Sigmoid colon (tissue), 4 donors: ENCODE measurements at regions not wholly inside any gene's neighbourhood (a gene's known extent, or its start where the extent isn't known, plus 50 kb on each side); places are given as distances from the start of the nearest gene placed in this dataset.

Source experiments
- EP300 ChIP-seq, 4 donors: sonication (generic); formaldehyde crosslinking; IDR thresholded peaks; one replicate each; pipeline ENCODE4 v1.6.1; 2017; ENCODE audit warnings: antibody characterized with exemption in 4 of 4
- POLR2A ChIP-seq, 2 donors: fragments of 450-650 bp; IDR thresholded peaks; one replicate each; pipeline ENCODE4 v1.6.1; 2016; ENCODE audit warnings: antibody characterized with exemption in 2 of 2, mild to moderate bottlenecking in 2 of 2, moderate library complexity in 2 of 2
- TF ChIP-seq, protein P1 (sequence below), 4 experiments: fragments of 450-650 bp in 3 of 4; fragments of 200-600 bp in 1 of 4; IDR thresholded peaks; one replicate each; pipeline ENCODE4 v1.5.1; 2016 to 2019; ENCODE audit warnings: antibody characterized with exemption in 4 of 4, mild to moderate bottlenecking in 3 of 4, moderate library complexity in 2 of 4

DNA sequence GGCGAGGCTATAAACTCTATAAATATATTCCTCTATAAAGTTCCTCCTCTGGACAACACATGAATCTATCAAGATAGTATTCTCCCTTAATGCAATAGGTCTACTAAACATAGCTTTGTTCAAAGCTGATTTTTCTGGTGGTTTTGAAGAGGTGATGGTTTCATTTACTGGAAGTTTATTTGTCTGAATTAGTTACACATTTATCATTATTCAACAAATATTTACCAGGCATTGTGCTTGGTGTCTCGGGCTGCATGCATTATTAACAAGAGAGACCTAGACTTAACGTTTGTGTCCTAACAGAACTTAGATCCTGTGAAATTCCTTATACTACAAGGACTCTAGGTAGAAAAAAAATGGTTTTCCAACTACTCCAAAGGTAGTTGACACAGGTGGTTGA is 511.4 kb upstream of the B3GALT2 start:
- TF ChIP-seq, protein P1, sequence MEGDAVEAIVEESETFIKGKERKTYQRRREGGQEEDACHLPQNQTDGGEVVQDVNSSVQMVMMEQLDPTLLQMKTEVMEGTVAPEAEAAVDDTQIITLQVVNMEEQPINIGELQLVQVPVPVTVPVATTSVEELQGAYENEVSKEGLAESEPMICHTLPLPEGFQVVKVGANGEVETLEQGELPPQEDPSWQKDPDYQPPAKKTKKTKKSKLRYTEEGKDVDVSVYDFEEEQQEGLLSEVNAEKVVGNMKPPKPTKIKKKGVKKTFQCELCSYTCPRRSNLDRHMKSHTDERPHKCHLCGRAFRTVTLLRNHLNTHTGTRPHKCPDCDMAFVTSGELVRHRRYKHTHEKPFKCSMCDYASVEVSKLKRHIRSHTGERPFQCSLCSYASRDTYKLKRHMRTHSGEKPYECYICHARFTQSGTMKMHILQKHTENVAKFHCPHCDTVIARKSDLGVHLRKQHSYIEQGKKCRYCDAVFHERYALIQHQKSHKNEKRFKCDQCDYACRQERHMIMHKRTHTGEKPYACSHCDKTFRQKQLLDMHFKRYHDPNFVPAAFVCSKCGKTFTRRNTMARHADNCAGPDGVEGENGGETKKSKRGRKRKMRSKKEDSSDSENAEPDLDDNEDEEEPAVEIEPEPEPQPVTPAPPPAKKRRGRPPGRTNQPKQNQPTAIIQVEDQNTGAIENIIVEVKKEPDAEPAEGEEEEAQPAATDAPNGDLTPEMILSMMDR (IDR thresholded peaks at IDR 0.05): no peak
- TF ChIP-seq POLR2A (IDR thresholded peaks at IDR 0.05) (no peak), EP300 (IDR thresholded peaks at IDR 0.05) (no peak)
